ENCODE measurements at regions not wholly inside any gene's neighbourhood (a gene's known extent, or its start where the extent isn't known, plus 50 kb on each side); places are given as distances from the start of the nearest gene placed in this dataset.

DNA sequence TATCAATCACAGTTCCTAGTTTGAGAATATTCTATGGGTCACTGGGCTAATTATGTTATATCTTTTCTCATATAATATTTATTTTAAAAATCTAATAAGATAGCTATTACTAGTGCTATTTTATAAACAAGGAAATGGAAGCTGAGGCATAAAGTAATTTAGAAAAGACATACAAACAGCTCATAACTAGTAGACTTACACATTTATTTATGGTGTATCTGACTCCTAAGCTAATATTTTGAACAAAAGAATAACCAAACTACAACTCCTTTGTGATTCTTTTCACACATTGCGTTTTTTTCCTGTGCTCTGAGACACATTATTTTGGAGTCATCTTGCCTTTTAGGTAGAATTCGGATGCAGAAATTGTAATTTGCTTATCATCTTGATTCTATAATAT, 742.0 kb upstream of the LRRTM4 start:
- no peak overlapping the region for H3K27ac Mint-ChIP-seq (ENCODE audit: unreplicated experiment)
- H3K27me3 ChIP-seq (replicated peaks; ENCODE audit: control insufficient read depth, insufficient read depth, low read length): no peaks in the 10 kb centered on the region
- H3K27me3 Mint-ChIP-seq (ENCODE audit: insufficient read depth, unreplicated experiment): no peaks in the 10 kb centered on the region
- TF ChIP-seq, protein P1, sequence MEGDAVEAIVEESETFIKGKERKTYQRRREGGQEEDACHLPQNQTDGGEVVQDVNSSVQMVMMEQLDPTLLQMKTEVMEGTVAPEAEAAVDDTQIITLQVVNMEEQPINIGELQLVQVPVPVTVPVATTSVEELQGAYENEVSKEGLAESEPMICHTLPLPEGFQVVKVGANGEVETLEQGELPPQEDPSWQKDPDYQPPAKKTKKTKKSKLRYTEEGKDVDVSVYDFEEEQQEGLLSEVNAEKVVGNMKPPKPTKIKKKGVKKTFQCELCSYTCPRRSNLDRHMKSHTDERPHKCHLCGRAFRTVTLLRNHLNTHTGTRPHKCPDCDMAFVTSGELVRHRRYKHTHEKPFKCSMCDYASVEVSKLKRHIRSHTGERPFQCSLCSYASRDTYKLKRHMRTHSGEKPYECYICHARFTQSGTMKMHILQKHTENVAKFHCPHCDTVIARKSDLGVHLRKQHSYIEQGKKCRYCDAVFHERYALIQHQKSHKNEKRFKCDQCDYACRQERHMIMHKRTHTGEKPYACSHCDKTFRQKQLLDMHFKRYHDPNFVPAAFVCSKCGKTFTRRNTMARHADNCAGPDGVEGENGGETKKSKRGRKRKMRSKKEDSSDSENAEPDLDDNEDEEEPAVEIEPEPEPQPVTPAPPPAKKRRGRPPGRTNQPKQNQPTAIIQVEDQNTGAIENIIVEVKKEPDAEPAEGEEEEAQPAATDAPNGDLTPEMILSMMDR (IDR thresholded peaks at IDR 0.05; ENCODE audit: insufficient read depth in 1 of 2, low read depth in 1 of 2, low read length in 1 of 2, severe bottlenecking in 1 of 2, unreplicated experiment in 1 of 2): no peak
- no TSS peak for BruUV-seq (replicated peaks)
- no peaks in the 10 kb centered on the region for H3K36me3 Mint-ChIP-seq (ENCODE audit: insufficient read depth, unreplicated experiment)
- no peaks in the 10 kb centered on the region for H3K36me3 ChIP-seq (ENCODE audit: control insufficient read depth, insufficient read depth, low read length)
- ChIA-PET CTCF (no interaction called here), POLR2A (no interaction called here)
- no peaks in the 10 kb centered on the region for H3K9me3 ChIP-seq
- H3K4me3 Mint-ChIP-seq (ENCODE audit: unreplicated experiment): no peak overlapping the region
- H3K4me1 Mint-ChIP-seq (ENCODE audit: low read depth, unreplicated experiment): peaks cover 9% of the 10 kb centered on the region
- no peaks in the 10 kb centered on the region for H3K9me3 Mint-ChIP-seq (ENCODE audit: unreplicated experiment)
- intact Hi-C loops (cut with micrococcal nuclease; ENCODE audit: unreplicated experiment): no loop called here
- no peak overlapping the region for H3K4me3 ChIP-seq (ENCODE audit: low read depth, low read length)
- no peak for DNase-seq
- H3K4me1 ChIP-seq: no peaks in the 10 kb centered on the region

DNA sequence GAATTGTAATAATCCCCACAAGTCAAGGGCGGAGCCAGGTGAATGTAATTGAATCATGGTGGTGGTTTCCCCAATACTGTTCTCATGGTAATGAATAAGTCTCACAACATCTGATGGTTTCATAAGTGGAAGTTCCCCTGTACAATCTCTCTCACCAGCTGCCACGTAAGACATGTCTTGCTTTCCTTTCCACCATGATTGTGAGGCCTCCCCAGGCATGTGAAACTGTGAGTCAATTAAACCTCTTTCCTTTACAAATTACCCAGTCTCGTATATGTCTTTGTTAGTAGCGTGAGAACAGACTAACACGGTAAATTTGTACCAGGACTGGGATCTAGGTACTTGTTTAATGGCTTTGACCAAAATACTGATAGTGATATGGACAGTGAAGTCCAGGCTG, 744.3 kb upstream of the REG3G start:
- intact Hi-C loops (cut with micrococcal nuclease; ENCODE audit: unreplicated experiment): no loop called here
- Histone ChIP-seq H3K36me3 (ENCODE audit: control insufficient read depth, insufficient read depth, low read length) (no peaks in the 10 kb centered on the region), H3K4me1 (no peaks in the 10 kb centered on the region), H3K27me3 (replicated peaks; ENCODE audit: control insufficient read depth, insufficient read depth, low read length) (no peaks in the 10 kb centered on the region), H3K9me3 (no peaks in the 10 kb centered on the region; the same call in 1 of the 2 replicates), H3K4me3 (ENCODE audit: low read depth, low read length) (no peak overlapping the region)
- Mint-ChIP-seq H3K27ac (ENCODE audit: unreplicated experiment) (no peak overlapping the region), H3K9me3 (ENCODE audit: unreplicated experiment) (peaks cover 15% of the 10 kb centered on the region), H3K4me1 (ENCODE audit: low read depth, unreplicated experiment) (no peaks in the 10 kb centered on the region), H3K36me3 (ENCODE audit: insufficient read depth, unreplicated experiment) (peaks cover 6% of the 10 kb centered on the region), H3K27me3 (ENCODE audit: insufficient read depth, unreplicated experiment) (no peaks in the 10 kb centered on the region), H3K4me3 (ENCODE audit: unreplicated experiment) (no peak overlapping the region)
- TF ChIP-seq, protein P1 (IDR thresholded peaks at IDR 0.05; ENCODE audit: insufficient read depth in 1 of 2, low read depth in 1 of 2, low read length in 1 of 2, severe bottlenecking in 1 of 2, unreplicated experiment in 1 of 2): no peak
- CTCF ChIA-PET: no interaction called here
- BruUV-seq (replicated peaks): no TSS peak
- no peak for DNase-seq
- POLR2A ChIA-PET: no interaction called here

DNA sequence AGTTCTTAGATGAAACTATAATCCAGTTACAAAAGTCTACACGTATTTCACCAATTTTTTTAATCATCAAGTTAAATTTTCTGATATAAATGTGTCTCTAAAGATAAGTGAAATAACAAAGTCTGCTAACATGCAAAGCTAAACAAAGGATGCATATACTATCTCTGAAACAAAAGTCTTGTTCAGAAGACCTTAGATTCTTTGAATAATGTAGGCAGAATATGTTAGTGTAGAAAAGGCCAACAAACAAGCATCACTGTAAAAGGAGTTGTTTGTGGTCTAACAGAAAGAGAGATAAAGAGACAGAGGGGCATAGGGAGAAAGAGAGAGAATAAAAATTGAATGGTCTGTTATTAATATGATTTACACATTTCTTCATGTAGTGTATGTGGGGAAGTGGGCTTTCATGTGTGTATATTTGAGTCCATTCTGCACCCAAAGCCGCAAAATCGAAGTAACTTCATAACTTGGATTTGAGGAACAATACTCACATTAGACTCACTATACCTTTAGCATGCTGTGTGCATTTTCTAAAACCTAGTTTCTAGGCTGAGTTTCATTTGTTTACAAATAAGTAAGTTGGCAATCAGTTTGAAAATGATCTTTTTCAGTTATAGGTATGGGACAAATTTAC, 734.8 kb upstream of the REG3G start:
- H3K27ac Mint-ChIP-seq (ENCODE audit: unreplicated experiment): no peak overlapping the region
- DNase-seq: no peak
- TF ChIP-seq, protein P1 (IDR thresholded peaks at IDR 0.05; ENCODE audit: insufficient read depth in 1 of 2, low read depth in 1 of 2, low read length in 1 of 2, severe bottlenecking in 1 of 2, unreplicated experiment in 1 of 2): no peak
- POLR2A ChIA-PET: no interaction called here
- H3K27me3 ChIP-seq (replicated peaks; ENCODE audit: control insufficient read depth, insufficient read depth, low read length): no peaks in the 10 kb centered on the region
- no peaks in the 10 kb centered on the region for H3K36me3 ChIP-seq (ENCODE audit: control insufficient read depth, insufficient read depth, low read length)
- intact Hi-C loops (cut with micrococcal nuclease; ENCODE audit: unreplicated experiment): no loop called here
- no TSS peak for BruUV-seq (replicated peaks)
- no peaks in the 10 kb centered on the region for H3K27me3 Mint-ChIP-seq (ENCODE audit: insufficient read depth, unreplicated experiment)
- no peaks in the 10 kb centered on the region for H3K9me3 ChIP-seq
- no peak overlapping the region for H3K4me3 ChIP-seq (ENCODE audit: low read depth, low read length)
- H3K4me1 ChIP-seq: no peaks in the 10 kb centered on the region
- H3K4me1 Mint-ChIP-seq (ENCODE audit: low read depth, unreplicated experiment): no peaks in the 10 kb centered on the region
- CTCF ChIA-PET: no interaction called here
- no peaks in the 10 kb centered on the region for H3K9me3 Mint-ChIP-seq (ENCODE audit: unreplicated experiment)
- H3K36me3 Mint-ChIP-seq (ENCODE audit: insufficient read depth, unreplicated experiment): no peaks in the 10 kb centered on the region
- H3K4me3 Mint-ChIP-seq (ENCODE audit: unreplicated experiment): no peak overlapping the region
